A549 (cell line): ENCODE measurements at regions not wholly inside any gene's neighbourhood (a gene's known extent, or its start where the extent isn't known, plus 50 kb on each side); places are given as distances from the start of the nearest gene placed in this dataset.

Experiments used
- CBX8 ChIP-seq: fragments of 200-600 bp; sonication (generic); IDR thresholded peaks from 2 replicates; pipeline ENCODE4 v1.6.1; 2016
- TF ChIP-seq, protein P1 (sequence below): fragments of >200 bp; sonication (Bioruptor Twin); formaldehyde crosslinking; IDR thresholded peaks from 3 replicates; pipeline ENCODE4 v1.5.1; 2016

GRCh38 chr9:23172979-23173637 lies 652.9 kb downstream of the ELAVL2 start:
- TF ChIP-seq, protein P1, sequence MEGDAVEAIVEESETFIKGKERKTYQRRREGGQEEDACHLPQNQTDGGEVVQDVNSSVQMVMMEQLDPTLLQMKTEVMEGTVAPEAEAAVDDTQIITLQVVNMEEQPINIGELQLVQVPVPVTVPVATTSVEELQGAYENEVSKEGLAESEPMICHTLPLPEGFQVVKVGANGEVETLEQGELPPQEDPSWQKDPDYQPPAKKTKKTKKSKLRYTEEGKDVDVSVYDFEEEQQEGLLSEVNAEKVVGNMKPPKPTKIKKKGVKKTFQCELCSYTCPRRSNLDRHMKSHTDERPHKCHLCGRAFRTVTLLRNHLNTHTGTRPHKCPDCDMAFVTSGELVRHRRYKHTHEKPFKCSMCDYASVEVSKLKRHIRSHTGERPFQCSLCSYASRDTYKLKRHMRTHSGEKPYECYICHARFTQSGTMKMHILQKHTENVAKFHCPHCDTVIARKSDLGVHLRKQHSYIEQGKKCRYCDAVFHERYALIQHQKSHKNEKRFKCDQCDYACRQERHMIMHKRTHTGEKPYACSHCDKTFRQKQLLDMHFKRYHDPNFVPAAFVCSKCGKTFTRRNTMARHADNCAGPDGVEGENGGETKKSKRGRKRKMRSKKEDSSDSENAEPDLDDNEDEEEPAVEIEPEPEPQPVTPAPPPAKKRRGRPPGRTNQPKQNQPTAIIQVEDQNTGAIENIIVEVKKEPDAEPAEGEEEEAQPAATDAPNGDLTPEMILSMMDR: no peak
- no peak for TF ChIP-seq CBX8
